GM12891 (cell line): ENCODE measurements at regions not wholly inside any gene's neighbourhood (a gene's known extent, or its start where the extent isn't known, plus 50 kb on each side); places are given as distances from the start of the nearest gene placed in this dataset.

Experiments used
- DNase-seq: peaks from one replicate; pipeline ENCODE4 v3.0.0; 2011; ENCODE audit warnings: low spot score; ENCODE audit not compliant: insufficient read length
- FAIRE-seq: peaks from 2 replicates; lab custom pipeline; 2011; peaks lifted over from hg19 to GRCh38; lab: Jason Lieb, UNC
- PAX5 ChIP-seq: IDR thresholded peaks from 2 replicates; pipeline ENCODE4 v1.6.1; 2011; ENCODE audit warnings: low read length, moderate library complexity, mild to moderate bottlenecking; ENCODE audit not compliant: insufficient read depth, severe bottlenecking
- POLR2A ChIP-seq: IDR thresholded peaks from 2 replicates; pipeline ENCODE4 v1.6.1; 2011; ENCODE audit warnings: low read depth, low read length, control low read depth
- POLR2AphosphoS5 ChIP-seq: IDR thresholded peaks from 2 replicates; pipeline ENCODE4 v1.6.1; 2011; ENCODE audit warnings: low read depth, low read length, control low read depth
- POU2F2 ChIP-seq: IDR thresholded peaks from 2 replicates; pipeline ENCODE4 v1.6.1; 2011; ENCODE audit warnings: low read depth, mild to moderate bottlenecking, control low read depth, low read length, moderate library complexity
- SPI1 ChIP-seq: IDR thresholded peaks from 2 replicates; pipeline ENCODE4 v1.6.1; 2011; ENCODE audit warnings: low read depth, low read length, control low read depth
- TAF1 ChIP-seq: IDR thresholded peaks from 2 replicates; pipeline ENCODE4 v1.6.1; 2011; ENCODE audit warnings: low read depth, low read length, control low read depth

DNA sequence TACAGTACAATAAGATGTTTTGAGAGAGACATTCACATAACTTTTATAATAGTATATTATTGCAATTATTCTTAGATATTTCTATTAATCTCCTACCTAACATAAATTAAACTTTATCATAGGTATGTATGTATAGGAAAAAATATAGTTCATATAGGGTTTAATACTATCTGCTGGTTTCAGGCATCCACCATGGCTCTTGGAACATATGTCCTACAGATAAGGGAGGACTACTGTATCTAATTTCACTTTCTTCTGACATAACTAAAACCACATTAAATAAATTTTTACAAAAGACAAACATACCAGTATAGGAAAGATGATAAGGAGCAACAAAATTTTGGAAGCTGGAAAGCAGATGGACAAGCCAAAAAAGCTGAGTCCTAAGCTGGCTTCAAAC is 67.9 kb upstream of the TMEM17 start:
- DNase-seq = no peak
- no peak for FAIRE-seq
- TF ChIP-seq POU2F2 (no peak), TAF1 (no peak), PAX5 (no peak), POLR2AphosphoS5 (no peak), SPI1 (no peak), POLR2A (no peak)

- TF ChIP-seq POLR2AphosphoS5 (no peak), POU2F2 (no peak), SPI1 (no peak), POLR2A (no peak)
- no peak for DNase-seq
- FAIRE-seq = no peak
These were observed 67.2 kb upstream of the TMEM17 start for GRCh38 chr2:62573137-62573731.

DNA sequence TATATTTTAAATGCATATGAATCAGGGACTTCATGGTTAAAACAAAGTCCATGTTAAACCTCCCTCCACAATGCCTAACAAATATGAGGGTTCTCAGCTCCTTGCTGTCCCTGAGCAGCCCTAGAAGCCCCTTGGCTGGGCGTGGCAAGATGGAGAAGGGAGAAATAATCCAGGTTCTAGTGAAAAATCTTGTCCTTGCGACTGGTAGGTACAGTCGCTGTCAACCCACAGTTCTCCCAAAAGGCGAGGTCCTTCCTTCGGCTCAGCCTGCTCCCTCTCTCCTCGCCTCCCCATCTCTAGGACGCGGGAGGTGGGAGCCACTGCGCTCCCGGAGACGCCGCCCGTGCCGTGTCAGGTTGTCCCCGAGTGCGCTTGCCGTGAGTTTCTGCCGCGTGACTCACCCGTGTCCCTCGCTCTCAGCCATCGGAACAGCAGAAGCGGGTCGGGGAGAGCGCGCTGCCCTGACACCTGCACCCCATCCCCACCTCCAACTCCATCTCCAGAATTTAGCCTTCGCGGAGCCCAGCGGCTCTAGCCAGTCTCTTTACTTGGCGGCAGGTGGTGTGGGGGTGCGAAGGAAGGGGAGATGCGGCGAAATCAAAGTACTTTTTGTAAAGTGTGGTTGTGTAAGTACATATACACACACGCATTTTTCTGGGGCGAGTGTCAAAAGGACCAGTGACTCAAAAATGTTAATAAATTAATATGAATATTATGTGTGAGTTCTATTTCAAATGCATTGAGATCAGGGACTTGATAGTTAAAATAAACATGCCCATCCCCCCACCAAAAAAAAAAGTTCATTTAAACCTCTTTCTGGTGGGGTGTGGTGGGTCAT is 65.1 kb upstream of the TMEM17 start:
- TF ChIP-seq POLR2A = no peak
- no peak for TF ChIP-seq POU2F2
- no peak for TF ChIP-seq TAF1
- no peak for TF ChIP-seq PAX5
- no peak for TF ChIP-seq SPI1
- no peak for TF ChIP-seq POLR2AphosphoS5
- DNase-seq = no peak
- no peak for FAIRE-seq

DNA sequence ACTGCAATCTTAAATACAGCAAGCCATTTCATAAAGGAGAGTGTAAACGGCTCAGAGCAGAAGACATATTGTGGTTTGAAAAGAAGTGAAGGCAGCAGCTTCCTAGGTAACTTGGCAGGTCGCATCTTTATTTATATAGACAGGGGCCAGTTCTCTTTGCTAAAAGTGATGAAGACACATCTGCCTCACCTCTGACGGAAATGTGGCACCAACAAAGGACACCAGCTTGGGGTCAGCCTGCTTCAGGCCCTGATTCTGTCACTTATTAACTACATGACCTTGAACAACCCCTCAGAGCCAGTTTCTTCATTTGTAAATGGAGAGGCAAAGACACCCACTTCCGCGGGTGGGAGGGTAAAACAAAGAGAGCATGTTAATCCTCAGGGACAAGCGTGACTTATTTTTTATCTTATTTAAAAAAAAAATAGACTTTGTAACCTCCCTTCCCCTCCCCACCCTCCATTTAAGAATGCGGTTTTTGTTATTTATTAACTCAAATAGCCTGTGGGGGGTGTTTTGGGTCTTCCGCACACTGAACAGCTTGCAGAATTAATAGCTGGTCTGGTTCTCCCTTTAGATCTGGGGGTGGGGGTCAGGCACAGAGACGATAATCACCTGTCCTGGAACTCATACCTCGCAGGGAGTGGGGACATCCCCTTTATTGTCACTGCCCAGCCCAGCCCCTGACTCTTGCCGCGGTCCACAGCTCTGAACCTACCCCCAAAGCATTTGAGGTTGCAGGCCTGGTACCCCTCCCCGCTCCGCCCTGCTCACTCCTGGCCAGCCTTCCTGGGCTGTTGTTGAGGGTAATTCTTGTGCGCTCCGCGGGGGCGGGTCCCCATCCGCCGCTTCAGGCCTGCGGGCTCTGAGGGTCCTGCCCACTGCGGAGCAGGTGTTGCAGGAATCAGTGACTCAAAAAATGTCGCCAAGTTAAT is 64.2 kb upstream of the TMEM17 start:
- FAIRE-seq = no peak
- no peak for DNase-seq
- TF ChIP-seq TAF1 = no peak
- TF ChIP-seq POLR2AphosphoS5 = no peak
- TF ChIP-seq SPI1 = no peak
- no peak for TF ChIP-seq POLR2A
- no peak for TF ChIP-seq POU2F2
- no peak for TF ChIP-seq PAX5

DNA sequence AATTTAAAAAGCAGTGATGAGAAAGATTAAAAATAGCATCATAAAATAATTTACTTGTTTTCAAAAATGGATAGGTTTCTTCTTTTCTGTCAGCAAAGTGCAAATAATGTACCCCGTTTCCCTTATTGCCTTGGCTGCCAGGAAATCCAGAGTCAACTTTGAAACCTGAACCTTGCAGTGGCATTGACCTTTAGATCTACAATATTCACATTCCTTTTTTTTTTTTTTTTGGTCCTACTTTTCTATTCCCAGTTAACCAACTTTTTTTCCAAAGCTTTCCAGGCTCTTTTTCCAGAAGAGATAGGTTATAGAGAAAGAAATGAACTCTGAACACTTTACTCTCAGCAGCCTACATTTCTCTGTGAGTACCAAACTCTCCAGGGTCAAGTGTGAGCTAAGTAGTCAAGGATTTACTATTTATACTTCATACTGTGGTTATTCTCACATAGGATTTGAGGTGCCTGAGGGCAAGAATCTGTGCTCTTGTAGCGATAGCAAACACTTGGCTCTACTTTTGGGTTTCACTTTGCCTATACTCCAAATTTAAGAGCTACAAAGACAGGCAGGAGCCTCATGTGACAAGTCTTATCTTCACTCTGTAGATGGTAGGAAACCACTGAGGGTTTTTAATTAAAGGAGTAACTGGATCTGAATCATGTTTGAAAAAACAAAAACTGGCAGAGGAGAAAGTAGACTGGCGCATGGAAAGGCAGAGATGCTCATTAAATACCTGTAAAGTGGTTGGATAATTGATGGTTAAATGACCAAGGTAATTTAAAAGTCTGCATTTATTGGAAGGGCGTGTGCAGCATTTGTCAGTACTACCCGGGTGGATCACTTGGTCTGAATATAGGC is 63.2 kb upstream of the TMEM17 start:
- FAIRE-seq = no peak

GRCh38 chr2:62568074-62568473 is 62.1 kb upstream of the TMEM17 start:
- TF ChIP-seq TAF1 (no peak), SPI1 (no peak), POLR2A (no peak), POLR2AphosphoS5 (no peak), POU2F2 (no peak), PAX5 (no peak)
- FAIRE-seq (no peak), DNase-seq (no peak)

More for the DNA sequence above, 63.2 kb upstream of the TMEM17 start:
- no peak for TF ChIP-seq POLR2A
- no peak for TF ChIP-seq SPI1
- no peak for TF ChIP-seq POU2F2
- TF ChIP-seq POLR2AphosphoS5 = no peak
- no peak for TF ChIP-seq TAF1
- no peak for TF ChIP-seq PAX5
- no peak for DNase-seq

DNA sequence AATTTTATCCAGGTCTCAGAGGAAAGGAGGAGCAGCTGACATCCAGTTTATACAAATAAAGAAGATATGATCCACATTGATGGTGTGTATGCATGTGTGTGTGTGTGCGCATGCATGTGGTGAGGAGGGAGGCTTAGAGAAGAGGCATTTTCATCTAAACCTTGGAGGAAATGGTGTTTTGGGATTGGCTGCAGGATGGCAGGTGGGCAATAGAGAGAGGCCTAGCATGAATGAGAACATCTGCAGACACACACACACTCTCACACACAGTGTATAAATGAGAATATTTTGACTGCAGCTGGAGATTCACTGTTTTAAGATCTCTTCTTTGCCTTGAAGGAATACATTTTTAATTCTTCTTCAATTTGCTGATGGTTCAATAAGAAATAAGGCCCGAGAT is 61.7 kb upstream of the TMEM17 start:
- FAIRE-seq (no peak), DNase-seq (no peak)
- TF ChIP-seq POLR2A (no peak), POU2F2 (no peak), SPI1 (no peak), POLR2AphosphoS5 (no peak), TAF1 (no peak), PAX5 (no peak)

DNA sequence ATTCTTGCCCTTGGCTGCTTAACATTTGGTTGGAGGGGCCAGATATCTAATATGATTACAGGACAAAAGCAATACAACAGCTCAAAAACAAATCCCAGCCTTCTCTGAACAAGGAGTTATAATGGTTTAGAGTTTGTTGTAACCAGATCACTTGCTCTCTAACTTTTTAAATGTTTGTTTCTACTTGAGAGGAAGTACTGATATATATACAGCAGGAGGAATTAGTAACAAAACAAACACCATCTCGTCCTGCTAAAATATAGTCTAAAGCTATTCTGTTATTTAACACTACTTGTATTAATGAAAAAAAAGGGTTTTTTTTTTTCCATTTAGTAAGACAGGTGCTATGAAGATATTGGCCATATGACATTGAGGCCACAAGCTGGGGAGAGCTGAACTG is 60.9 kb upstream of the TMEM17 start:
- FAIRE-seq (no peak), DNase-seq (no peak)
- no peak for TF ChIP-seq POU2F2
- TF ChIP-seq SPI1 = no peak
- no peak for TF ChIP-seq TAF1
- no peak for TF ChIP-seq POLR2A
- TF ChIP-seq POLR2AphosphoS5 = no peak
- no peak for TF ChIP-seq PAX5
